DMS153 treated with DMSO at 0.1 percent for 48 hours (cell line): ENCODE measurements at regions not wholly inside any gene's neighbourhood (a gene's known extent, or its start where the extent isn't known, plus 50 kb on each side); places are given as distances from the start of the nearest gene placed in this dataset.
"Not testable (repeated sequence)": the region's sequence is repeated elsewhere in the genome, so short reads cannot be mapped to it uniquely, and the experiment has no call there.

ENCODE experiments used
- DNase-seq: peaks from one replicate; lab custom pipeline; 2025; ENCODE audit not compliant: unreplicated experiment; lab: John Stamatoyannopoulos, UW

- not testable (repeated sequence) for DNase-seq
Observed at GRCh38 chr16:29087673-29088072, 102.8 kb downstream of the LAT start.

- DNase-seq, result not testable (repeated sequence)
Observed at GRCh38 chr16:29081829-29082639, 97.2 kb downstream of the LAT start.

GRCh38 chr16:29074554-29075402 is 89.9 kb downstream of the LAT start:
- not testable (repeated sequence) for DNase-seq

- DNase-seq, result not testable (repeated sequence)
Observed at GRCh38 chr16:29062235-29062634, 77.4 kb downstream of the LAT start.

GRCh38 chr16:29061467-29061921 is 76.6 kb downstream of the LAT start:
- not testable (repeated sequence) for DNase-seq

- DNase-seq, result not testable (repeated sequence)
Observed at GRCh38 chr16:29060022-29060810, 75.4 kb downstream of the LAT start.

GRCh38 chr16:29059575-29059974 is 74.7 kb downstream of the LAT start:
- not testable (repeated sequence) for DNase-seq
